MM.1S (cell line): ENCODE measurements at regions not wholly inside any gene's neighbourhood (a gene's known extent, or its start where the extent isn't known, plus 50 kb on each side); places are given as distances from the start of the nearest gene placed in this dataset.
A peak's percentile ranks its signal among the peaks of the same experiment; 100 is the strongest.

Experiments
- DNase-seq: peaks from one replicate; pipeline ENCODE4 v3.0.0-alpha.2; 2015
- H2AFZ ChIP-seq: fragments of 300-600 bp; sonication (generic); 2 replicates; pipeline ENCODE4 v1.6.0; 2016; ENCODE audit warnings: antibody characterized with exemption, low read length
- H3F3A ChIP-seq: fragments of 300-600 bp; sonication (generic); 2 replicates; pipeline ENCODE4 v1.6.1; 2016; ENCODE audit warnings: mild to moderate bottlenecking, antibody characterized with exemption, low read length, moderate library complexity, mixed read lengths; ENCODE audit not compliant: insufficient read depth
- H3K27ac ChIP-seq: fragments of 300-600 bp; sonication (generic); 2 replicates; pipeline ENCODE4 v1.5.1; 2016; ENCODE audit warnings: mild to moderate bottlenecking, low read length
- H3K27me3 ChIP-seq: fragments of 300-600 bp; sonication (generic); replicated peaks from 2 replicates; pipeline ENCODE4 v1.6.0; 2016; ENCODE audit warnings: low read length; ENCODE audit not compliant: insufficient read depth
- H3K36me3 ChIP-seq: fragments of 300-600 bp; sonication (generic); replicated peaks from 2 replicates; pipeline ENCODE4 v1.6.1; 2016; ENCODE audit warnings: mild to moderate bottlenecking, low read length, mixed read lengths; ENCODE audit not compliant: insufficient read depth
- H3K4me1 ChIP-seq: fragments of 300-600 bp; sonication (generic); 2 replicates; pipeline ENCODE4 v1.6.1; 2016; ENCODE audit warnings: low read length, mixed read lengths
- H3K4me2 ChIP-seq: fragments of 300-600 bp; sonication (generic); 2 replicates; pipeline ENCODE4 v1.6.0; 2016; ENCODE audit warnings: low read depth, low read length
- H3K4me3 ChIP-seq: fragments of 300-600 bp; sonication (generic); 2 replicates; pipeline ENCODE4 v1.5.1; 2016; ENCODE audit warnings: low read length, mixed read lengths
- H3K79me2 ChIP-seq: fragments of 300-600 bp; sonication (generic); 2 replicates; pipeline ENCODE4 v1.6.1; 2016; ENCODE audit warnings: mixed run types, low read length, mixed read lengths
- H3K9ac ChIP-seq: fragments of 300-600 bp; sonication (generic); 2 replicates; pipeline ENCODE4 v1.6.1; 2016; ENCODE audit warnings: low read length, mixed read lengths
- H3K9me2 ChIP-seq: fragments of 300-600 bp; sonication (generic); replicated peaks from 2 replicates; pipeline ENCODE4 v1.6.1; 2016; ENCODE audit warnings: mild to moderate bottlenecking, low read length, mixed read lengths; ENCODE audit not compliant: insufficient read depth
- H3K9me3 ChIP-seq: fragments of 300-600 bp; sonication (generic); replicated peaks from 2 replicates; pipeline ENCODE4 v1.6.1; 2016; ENCODE audit warnings: mild to moderate bottlenecking, low read length, mixed read lengths; ENCODE audit not compliant: insufficient read depth
- H4K20me1 ChIP-seq: fragments of 300-600 bp; sonication (generic); 2 replicates; pipeline ENCODE4 v1.6.1; 2016; ENCODE audit warnings: mild to moderate bottlenecking, low read length, moderate library complexity, mixed read lengths; ENCODE audit not compliant: insufficient read depth
- CTCF ChIP-seq: fragments of 300-600 bp; sonication (generic); IDR thresholded peaks from 2 replicates; pipeline ENCODE4 v1.5.1; 2016; ENCODE audit warnings: antibody characterized with exemption, low read length, mixed read lengths
- EZH2 ChIP-seq: fragments of 300-600 bp; sonication (generic); optimal IDR thresholded peaks from 2 replicates; pipeline ENCODE3; 2017; ENCODE audit warnings: low read depth, mild to moderate bottlenecking, antibody characterized with exemption, low read length, mixed read lengths
- EZH2phosphoT487 ChIP-seq: fragments of 300-600 bp; sonication (generic); IDR thresholded peaks from 2 replicates; pipeline ENCODE4 v1.6.1; 2018; ENCODE audit warnings: antibody characterized with exemption, low read length

GRCh38 chr9:74369844-74370243, 127.3 kb upstream of the RORB start:
- no peaks in the 10 kb centered on the region for H3K36me3 ChIP-seq
- no peak overlapping the region for H3K4me3 ChIP-seq
- H3K27me3 ChIP-seq: no peaks in the 10 kb centered on the region
- no peak for TF ChIP-seq CTCF
- no peak for TF ChIP-seq EZH2
- TF ChIP-seq EZH2phosphoT487: no peak
- no peak overlapping the region for H3K9ac ChIP-seq
- no peaks in the 10 kb centered on the region for H3K79me2 ChIP-seq
- H3K27ac ChIP-seq: no peak overlapping the region
- H4K20me1 ChIP-seq: no peaks in the 10 kb centered on the region
- no peak overlapping the region for H3K4me2 ChIP-seq
- DNase-seq: no peak
- no peaks in the 10 kb centered on the region for H3K9me2 ChIP-seq
- no peak overlapping the region for H2AFZ ChIP-seq
- H3K4me1 ChIP-seq: no peaks in the 10 kb centered on the region
- no peaks in the 10 kb centered on the region for H3K9me3 ChIP-seq
- H3F3A ChIP-seq: no peaks in the 10 kb centered on the region

GRCh38 chr9:74373348-74373747, 123.8 kb upstream of the RORB start:
- Histone ChIP-seq H3K9me2 (no peaks in the 10 kb centered on the region), H3K4me3 (no peak overlapping the region), H3K9ac (no peak overlapping the region), H3K9me3 (no peaks in the 10 kb centered on the region), H3F3A (no peaks in the 10 kb centered on the region), H3K79me2 (no peaks in the 10 kb centered on the region), H3K27ac (no peak overlapping the region), H4K20me1 (no peaks in the 10 kb centered on the region), H2AFZ (no peak overlapping the region), H3K27me3 (no peaks in the 10 kb centered on the region), H3K36me3 (no peaks in the 10 kb centered on the region), H3K4me2 (no peak overlapping the region), H3K4me1 (no peaks in the 10 kb centered on the region)
- TF ChIP-seq CTCF (no peak), EZH2phosphoT487 (no peak), EZH2 (no peak)
- no peak for DNase-seq

GRCh38 chr9:74379718-74380117, 117.4 kb upstream of the RORB start:
- Histone ChIP-seq H2AFZ (no peak overlapping the region), H3K4me1 (0 out of 2 replicates have a peak, but pooled peaks cover 4% of the 10 kb centered on the region), H3K9ac (no peak overlapping the region), H3K79me2 (no peaks in the 10 kb centered on the region), H3K9me3 (no peaks in the 10 kb centered on the region), H3K27ac (no peak overlapping the region), H3K4me2 (no peak overlapping the region), H3F3A (no peaks in the 10 kb centered on the region), H3K4me3 (no peak overlapping the region), H3K36me3 (no peaks in the 10 kb centered on the region), H3K27me3 (no peaks in the 10 kb centered on the region), H4K20me1 (no peaks in the 10 kb centered on the region), H3K9me2 (no peaks in the 10 kb centered on the region)
- TF ChIP-seq EZH2phosphoT487 (no peak), CTCF (peak; percentile 78), EZH2 (no peak)
- peak; percentile 80 for DNase-seq
